Skeletal muscle tissue (tissue), 3 donors: ENCODE measurements at regions not wholly inside any gene's neighbourhood (a gene's known extent, or its start where the extent isn't known, plus 50 kb on each side); places are given as distances from the start of the nearest gene placed in this dataset.

Experiments
- H3K27ac ChIP-seq: one replicate; pipeline ENCODE4 v1.7.0; 2013; ENCODE audit warnings: mild to moderate bottlenecking, low read depth, low read length, inconsistent platforms
- H3K27me3 ChIP-seq, 3 donors: one replicate each; pipeline ENCODE4 v1.7.0; 2013; ENCODE audit warnings: low read length in 3 of 3; ENCODE audit not compliant: control insufficient read depth in 3 of 3, insufficient read depth in 3 of 3
- H3K36me3 ChIP-seq, 3 donors: one replicate each; pipeline ENCODE4 v1.7.0; 2013; ENCODE audit warnings: low read length in 3 of 3; ENCODE audit not compliant: control insufficient read depth in 3 of 3, insufficient read depth in 3 of 3
- H3K4me1 ChIP-seq, 3 donors: one replicate each; pipeline ENCODE4 v1.7.0; 2013; ENCODE audit warnings: low read length in 3 of 3, mild to moderate bottlenecking in 3 of 3; ENCODE audit not compliant: control insufficient read depth in 3 of 3, insufficient read depth in 3 of 3
- H3K4me3 ChIP-seq, 3 donors: one replicate each; pipeline ENCODE4 v1.7.0; 2013; ENCODE audit warnings: low read length in 3 of 3
- H3K9ac ChIP-seq, 3 donors: one replicate each; pipeline ENCODE4 v1.7.0; 2013; ENCODE audit warnings: low read length in 3 of 3, mild to moderate bottlenecking in 3 of 3, moderate library complexity in 2 of 3, low read depth in 1 of 3
- H3K9me3 ChIP-seq, 3 donors: one replicate each; pipeline ENCODE4 v1.7.0; 2013; ENCODE audit warnings: low read length in 3 of 3; ENCODE audit not compliant: control insufficient read depth in 3 of 3
- donor health status: Osteomylitis.

- Histone ChIP-seq H3K4me1 (no peaks in the 10 kb centered on the region), H3K9ac (no peak overlapping the region), H3K9me3 (no peaks in the 10 kb centered on the region), H3K4me3 (no peak overlapping the region), H3K36me3 (no peaks in the 10 kb centered on the region), H3K27me3 (no peaks in the 10 kb centered on the region), H3K27ac (no peak overlapping the region)
Measured at GRCh38 chr2:129422028-129422427, 557.4 kb upstream of the RAB6C start.

- Histone ChIP-seq H3K4me3 (no peak overlapping the region), H3K9ac (no peak overlapping the region), H3K4me1 (no peaks in the 10 kb centered on the region), H3K36me3 (no peaks in the 10 kb centered on the region), H3K27me3 (peaks cover 0 to 7% (median 4%) of the 10 kb centered on the region in 3 donors), H3K9me3 (no peaks in the 10 kb centered on the region), H3K27ac (no peak overlapping the region)
Measured at GRCh38 chr2:129428086-129428660, 551.3 kb upstream of the RAB6C start.

- H3K27ac ChIP-seq: no peak overlapping the region
- no peaks in the 10 kb centered on the region for H3K36me3 ChIP-seq
- no peak overlapping the region for H3K9ac ChIP-seq
- no peak overlapping the region for H3K4me3 ChIP-seq
- H3K4me1 ChIP-seq: no peaks in the 10 kb centered on the region
- H3K27me3 ChIP-seq: peaks cover 0 to 7% (median 4%) of the 10 kb centered on the region in 3 donors
- H3K9me3 ChIP-seq: no peaks in the 10 kb centered on the region
Measured at GRCh38 chr2:129430911-129431310, 548.6 kb upstream of the RAB6C start.

- H3K9me3 ChIP-seq: no peaks in the 10 kb centered on the region
- H3K9ac ChIP-seq: no peak overlapping the region
- H3K27ac ChIP-seq: no peak overlapping the region
- H3K4me1 ChIP-seq: no peaks in the 10 kb centered on the region
- H3K4me3 ChIP-seq: no peak overlapping the region
- peaks cover 0 to 7% (median 4%) of the 10 kb centered on the region in 3 donors for H3K27me3 ChIP-seq
- H3K36me3 ChIP-seq: no peaks in the 10 kb centered on the region
Measured at GRCh38 chr2:129431881-129432280, 547.6 kb upstream of the RAB6C start.

- no peak overlapping the region for H3K27ac ChIP-seq
Measured at GRCh38 chr2:129436809-129437208, 542.7 kb upstream of the RAB6C start.

GRCh38 chr2:129437725-129438124, 541.7 kb upstream of the RAB6C start:
- peaks cover 0 to 3% (median 0%) of the 10 kb centered on the region in 3 donors for H3K27me3 ChIP-seq
- H3K9me3 ChIP-seq: no peaks in the 10 kb centered on the region
- H3K9ac ChIP-seq: no peak overlapping the region
- H3K4me1 ChIP-seq: no peaks in the 10 kb centered on the region
- H3K4me3 ChIP-seq: no peak overlapping the region
- H3K36me3 ChIP-seq: no peaks in the 10 kb centered on the region
- H3K27ac ChIP-seq: no peak overlapping the region

More at GRCh38 chr2:129436809-129437208, 542.7 kb upstream of the RAB6C start:
- no peak overlapping the region for H3K9ac ChIP-seq
- no peaks in the 10 kb centered on the region for H3K9me3 ChIP-seq
- peaks cover 0 to 4% (median 1%) of the 10 kb centered on the region in 3 donors for H3K27me3 ChIP-seq
- no peak overlapping the region for H3K4me3 ChIP-seq
- H3K36me3 ChIP-seq: no peaks in the 10 kb centered on the region
- no peaks in the 10 kb centered on the region for H3K4me1 ChIP-seq

- H3K9me3 ChIP-seq: no peaks in the 10 kb centered on the region
- no peak overlapping the region for H3K9ac ChIP-seq
- H3K4me3 ChIP-seq: no peak overlapping the region
- no peaks in the 10 kb centered on the region for H3K36me3 ChIP-seq
- H3K27ac ChIP-seq: no peak overlapping the region
- H3K27me3 ChIP-seq: peaks cover 0 to 3% (median 0%) of the 10 kb centered on the region in 3 donors
- H3K4me1 ChIP-seq: no peaks in the 10 kb centered on the region
Measured at GRCh38 chr2:129438501-129439057, 540.9 kb upstream of the RAB6C start.

- Histone ChIP-seq H3K9me3 (no peaks in the 10 kb centered on the region), H3K9ac (no peak overlapping the region), H3K27me3 (peaks cover 0 to 8% (median 0%) of the 10 kb centered on the region in 3 donors), H3K4me3 (no peak overlapping the region), H3K27ac (no peak overlapping the region), H3K36me3 (no peaks in the 10 kb centered on the region), H3K4me1 (no peaks in the 10 kb centered on the region)
Measured at GRCh38 chr2:129439406-129440302, 539.8 kb upstream of the RAB6C start.

GRCh38 chr2:129441610-129442009, 537.9 kb upstream of the RAB6C start:
- H3K4me3 ChIP-seq: no peak overlapping the region
- H3K27ac ChIP-seq: no peak overlapping the region
- no peak overlapping the region for H3K9ac ChIP-seq
- H3K27me3 ChIP-seq: peaks cover 0 to 8% (median 0%) of the 10 kb centered on the region in 3 donors
- H3K9me3 ChIP-seq: no peaks in the 10 kb centered on the region
- H3K36me3 ChIP-seq: no peaks in the 10 kb centered on the region
- H3K4me1 ChIP-seq: no peaks in the 10 kb centered on the region
